Spleen (tissue), 11 donors: ENCODE measurements at regions not wholly inside any gene's neighbourhood (a gene's known extent, or its start where the extent isn't known, plus 50 kb on each side); places are given as distances from the start of the nearest gene placed in this dataset.

Experiments
- DNase-seq: peaks from one replicate; pipeline ENCODE4 v3.0.0-alpha.2; 2020
- H3K27ac ChIP-seq, 8 donors: fragments of 200-600 bp; sonication (generic) in 7 of 8; 1 replicate in 4 of 8; 2 replicates in 4 of 8; pipeline versions ENCODE4 v1.5.0 to v1.8.0; 2016 to 2021; ENCODE audit warnings: inconsistent platforms in 4 of 8, mild to moderate bottlenecking in 4 of 8, moderate library complexity in 1 of 8
- H3K27me3 ChIP-seq, 7 donors: fragments of 200-600 bp; sonication (generic) in 6 of 7; replicated peaks in 1 of 7; 1 replicate in 4 of 7; 2 replicates in 3 of 7; pipeline versions ENCODE4 v1.5.0 to v1.8.0; 2016 to 2021; ENCODE audit warnings: inconsistent platforms in 3 of 7, mild to moderate bottlenecking in 1 of 7
- H3K36me3 ChIP-seq, 6 donors: fragments of 200-600 bp; sonication (generic) in 5 of 6; 1 replicate in 4 of 6; 2 replicates in 2 of 6; pipeline versions ENCODE4 v1.5.0 to v1.8.0; 2016 to 2021; ENCODE audit warnings: inconsistent platforms in 2 of 6
- H3K4me1 ChIP-seq, 6 donors: fragments of 200-600 bp; sonication (generic) in 5 of 6; 1 replicate in 3 of 6; 2 replicates in 3 of 6; pipeline versions ENCODE4 v1.5.0 to v1.8.0; 2016 to 2021; ENCODE audit warnings: inconsistent platforms in 3 of 6
- H3K4me3 ChIP-seq, 8 donors: fragments of 200-600 bp; sonication (generic) in 7 of 8; 1 replicate in 4 of 8; 2 replicates in 4 of 8; pipeline versions ENCODE4 v1.5.0 to v1.8.0; 2016 to 2021; ENCODE audit warnings: inconsistent platforms in 4 of 8, mild to moderate bottlenecking in 4 of 8, moderate library complexity in 2 of 8
- H3K9me3 ChIP-seq, 8 donors: fragments of 200-600 bp; sonication (generic) in 7 of 8; 1 replicate in 4 of 8; 2 replicates in 4 of 8; pipeline versions ENCODE4 v1.5.0 to v1.8.0; 2016 to 2021; ENCODE audit warnings: inconsistent platforms in 4 of 8
- CTCF ChIP-seq, 11 experiments: fragments of 200-600 bp in 7 of 11; fragments of 450-650 bp in 4 of 11; sonication (generic) in 4 of 11; IDR thresholded peaks in 8 of 11; conservative IDR thresholded peaks in 3 of 11; 1 replicate in 7 of 11; 2 replicates in 4 of 11; pipeline versions ENCODE4 v1.4.0 to v1.8.0; 2016 to 2021; ENCODE audit warnings: antibody characterized with exemption in 11 of 11, inconsistent platforms in 4 of 11, mild to moderate bottlenecking in 1 of 11
- POLR2A ChIP-seq, 3 donors: fragments of 450-650 bp; IDR thresholded peaks; one replicate each; pipeline ENCODE4 v1.5.1; 2017; ENCODE audit warnings: antibody characterized with exemption in 3 of 3, mild to moderate bottlenecking in 1 of 3
- POLR2AphosphoS5 ChIP-seq, 3 donors: sonication (generic); formaldehyde crosslinking; IDR thresholded peaks; one replicate each; pipeline ENCODE4 v1.5.1; 2017; ENCODE audit warnings: antibody characterized with exemption in 3 of 3
- WGBS, 5 donors: extraction: QIAGEN DNeasy Blood & Tissue Kit in 3 of 5; methylation state at CpG; one replicate each; pipeline versions ENCODE4 v1.1.5 to v1.1.7; 2013 to 2018; 5-methylcytosine and 5-hydroxymethylcytosine counted together
- intact Hi-C: fragments of 100-400 bp; cut with DNase I; formaldehyde crosslinking; loops from one replicate; pipeline ENCODE4 v1.15.0; 2023; ENCODE audit warnings: low total_unique reads
- donor health status: healthy with polysubstance abuse.
- donor health status: DM: no; HTN: no; CAD: no; lungs with moderate emphysema.
- donor health status: DM: no; HTN: no; CAD: no.
- donor health status: Bipolar disorder and iron deficiency.
- donor health status: healthy.
- donor health status: DM: no; HTN: no; CAD: no.
- donor health status: DM: yes; HTN: yes; CAD: no.

GRCh38 chr6:1473166-1473565 lies 83.8 kb downstream of the FOXF2 start:
- WGBS, 5 donors = 50 to 62% (median 57%) methylated on average over 8 of the region's 8 CpGs
- no peaks in the 10 kb centered on the region for H3K9me3 ChIP-seq
- no peaks in the 10 kb centered on the region for H3K36me3 ChIP-seq
- intact Hi-C loops = no loop called here
- no peak for DNase-seq
- no peak overlapping the region for H3K4me3 ChIP-seq
- no peaks in the 10 kb centered on the region for H3K4me1 ChIP-seq
- H3K27ac ChIP-seq = no peak overlapping the region
- peaks cover 0 to 11% (median 4%) of the 10 kb centered on the region in 7 donors for H3K27me3 ChIP-seq
- TF ChIP-seq POLR2A (IDR thresholded peaks at IDR 0.05) = no peak
- no peak for TF ChIP-seq CTCF (IDR thresholded peaks at IDR 0.05 in 8 of 11, conservative IDR thresholded peaks at IDR 0.05 in 3 of 11)
- no peak for TF ChIP-seq POLR2AphosphoS5 (IDR thresholded peaks at IDR 0.05)

- no peak for DNase-seq
- 50 to 76% (median 61%) methylated on average over 1 of the region's 1 CpG for WGBS, 5 donors
- TF ChIP-seq POLR2AphosphoS5 (IDR thresholded peaks at IDR 0.05) = no peak
- TF ChIP-seq POLR2A (IDR thresholded peaks at IDR 0.05) = no peak
- no peak for TF ChIP-seq CTCF (IDR thresholded peaks at IDR 0.05 in 8 of 11, conservative IDR thresholded peaks at IDR 0.05 in 3 of 11)
- H3K4me1 ChIP-seq = no peaks in the 10 kb centered on the region
- H3K27ac ChIP-seq = no peak overlapping the region
- no peaks in the 10 kb centered on the region for H3K36me3 ChIP-seq
- H3K27me3 ChIP-seq = peaks cover 0 to 9% (median 4%) of the 10 kb centered on the region in 7 donors
- H3K9me3 ChIP-seq = no peaks in the 10 kb centered on the region
- H3K4me3 ChIP-seq = no peak overlapping the region
- intact Hi-C loops = no loop called here
Measured at GRCh38 chr6:1473598-1473997, 84.2 kb downstream of the FOXF2 start.

GRCh38 chr6:1474205-1474604 lies 84.8 kb downstream of the FOXF2 start:
- TF ChIP-seq POLR2AphosphoS5 (IDR thresholded peaks at IDR 0.05) = no peak
- Histone ChIP-seq H3K36me3 (no peaks in the 10 kb centered on the region), H3K9me3 (no peaks in the 10 kb centered on the region), H3K4me3 (no peak overlapping the region), H3K4me1 (no peaks in the 10 kb centered on the region), H3K27ac (no peak overlapping the region), H3K27me3 (peaks cover 0 to 6% (median 3%) of the 10 kb centered on the region in 7 donors)
- no peak for DNase-seq
- intact Hi-C loops = no loop called here
- WGBS, 5 donors = 85 to 94% (median 88%) methylated on average over 4 of the region's 4 CpGs

GRCh38 chr6:1475174-1475573 lies 85.8 kb downstream of the FOXF2 start:
- Histone ChIP-seq H3K27me3 (peaks cover 0 to 6% (median 0%) of the 10 kb centered on the region in 7 donors), H3K27ac (no peak overlapping the region), H3K4me1 (no peaks in the 10 kb centered on the region), H3K36me3 (no peaks in the 10 kb centered on the region), H3K9me3 (no peaks in the 10 kb centered on the region), H3K4me3 (no peak overlapping the region)
- 69 to 100% (median 86%) methylated on average over 1 of the region's 1 CpG for WGBS, 5 donors
- intact Hi-C loops = no loop called here
- TF ChIP-seq POLR2AphosphoS5 (IDR thresholded peaks at IDR 0.05) (no peak), CTCF (IDR thresholded peaks at IDR 0.05 in 8 of 11, conservative IDR thresholded peaks at IDR 0.05 in 3 of 11) (no peak), POLR2A (IDR thresholded peaks at IDR 0.05) (no peak)
- no peak for DNase-seq
